Karpas-422 (cell line): ENCODE measurements at regions not wholly inside any gene's neighbourhood (a gene's known extent, or its start where the extent isn't known, plus 50 kb on each side); places are given as distances from the start of the nearest gene placed in this dataset.

Experiments
- DNase-seq: peaks from one replicate; pipeline ENCODE4 v3.0.0-alpha.2; 2015
- H2AFZ ChIP-seq: fragments of 200-600 bp; sonication (generic); 2 replicates; pipeline ENCODE4 v1.6.1; 2014; ENCODE audit warnings: antibody characterized with exemption, low read length, mixed read lengths
- H3K27ac ChIP-seq: fragments of 200-600 bp; sonication (generic); 2 replicates; pipeline ENCODE4 v1.5.1; 2014; ENCODE audit warnings: mild to moderate bottlenecking, low read length, moderate library complexity
- H3K27me3 ChIP-seq: fragments of 200-600 bp; sonication (generic); 2 replicates; pipeline ENCODE4 v1.6.1; 2014; ENCODE audit warnings: low read length, mixed read lengths
- H3K36me3 ChIP-seq: fragments of 200-600 bp; sonication (generic); 2 replicates; pipeline ENCODE4 v1.6.1; 2014; ENCODE audit warnings: low read length, mixed read lengths; ENCODE audit not compliant: insufficient read depth
- H3K4me1 ChIP-seq: fragments of 200-600 bp; sonication (generic); 2 replicates; pipeline ENCODE4 v1.6.1; 2014; ENCODE audit warnings: mild to moderate bottlenecking, low read length, mixed read lengths
- H3K4me2 ChIP-seq: fragments of 200-600 bp; sonication (generic); 2 replicates; pipeline ENCODE4 v1.6.1; 2014; ENCODE audit warnings: low read length, low read depth, mild to moderate bottlenecking; ENCODE audit not compliant: poor library complexity, severe bottlenecking
- H3K4me3 ChIP-seq: fragments of 200-600 bp; sonication (generic); 2 replicates; pipeline ENCODE4 v1.5.1; 2014; ENCODE audit warnings: mild to moderate bottlenecking, antibody characterized with exemption, low read length, mixed read lengths
- H3K79me2 ChIP-seq: fragments of 200-600 bp; sonication (generic); 2 replicates; pipeline ENCODE4 v1.6.1; 2014; ENCODE audit warnings: mild to moderate bottlenecking, low read length, mixed read lengths
- H3K9ac ChIP-seq: fragments of 200-600 bp; sonication (generic); 2 replicates; pipeline ENCODE4 v1.6.0; 2014; ENCODE audit warnings: low read length
- H3K9me2 ChIP-seq: fragments of 200-600 bp; sonication (generic), shearing (Covaris generic); replicated peaks from 2 replicates; pipeline ENCODE4 v1.6.0; 2014; ENCODE audit warnings: mild to moderate bottlenecking, low read length, moderate library complexity; ENCODE audit not compliant: insufficient read depth
- H3K9me3 ChIP-seq: fragments of 300-700, 200-600 bp; sonication (generic); 2 replicates; pipeline ENCODE4 v1.6.1; 2014; ENCODE audit warnings: low read length, mixed read lengths
- H4K20me1 ChIP-seq: fragments of 200-600 bp; sonication (generic); 2 replicates; pipeline ENCODE4 v1.6.1; 2014; ENCODE audit warnings: mild to moderate bottlenecking, antibody characterized with exemption, low read length, low read depth; ENCODE audit not compliant: insufficient read depth

- no peaks in the 10 kb centered on the region for H3K9me3 ChIP-seq
- H3K79me2 ChIP-seq, result no peaks in the 10 kb centered on the region
- no peak overlapping the region for H3K27ac ChIP-seq
- no peak overlapping the region for H3K4me3 ChIP-seq
- no peak overlapping the region for H2AFZ ChIP-seq
- no peak overlapping the region for H3K4me2 ChIP-seq
- H3K4me1 ChIP-seq, result no peaks in the 10 kb centered on the region
- H3K27me3 ChIP-seq, result no peaks in the 10 kb centered on the region
- H3K9ac ChIP-seq, result no peak overlapping the region
- DNase-seq, result no peak
- no peaks in the 10 kb centered on the region for H4K20me1 ChIP-seq
- no peaks in the 10 kb centered on the region for H3K36me3 ChIP-seq
- no peaks in the 10 kb centered on the region for H3K9me2 ChIP-seq
Observed at GRCh38 chr16:17548825-17549224, 78.1 kb upstream of the XYLT1 start.

GRCh38 chr16:17544785-17545184, 74.0 kb upstream of the XYLT1 start:
- Histone ChIP-seq H3K27me3 (no peaks in the 10 kb centered on the region), H3K9ac (no peak overlapping the region), H3K4me1 (no peaks in the 10 kb centered on the region), H3K79me2 (no peaks in the 10 kb centered on the region), H2AFZ (no peak overlapping the region), H3K9me2 (no peaks in the 10 kb centered on the region), H3K27ac (no peak overlapping the region), H3K36me3 (no peaks in the 10 kb centered on the region), H3K4me2 (no peak overlapping the region), H4K20me1 (no peaks in the 10 kb centered on the region), H3K4me3 (no peak overlapping the region), H3K9me3 (no peaks in the 10 kb centered on the region)
- peak; percentile 73 for DNase-seq

- Histone ChIP-seq H3K4me2 (no peak overlapping the region), H3K27me3 (no peaks in the 10 kb centered on the region), H3K9me3 (no peaks in the 10 kb centered on the region), H4K20me1 (no peaks in the 10 kb centered on the region), H2AFZ (no peak overlapping the region), H3K27ac (no peak overlapping the region), H3K9ac (no peak overlapping the region), H3K36me3 (no peaks in the 10 kb centered on the region), H3K4me3 (no peak overlapping the region), H3K9me2 (no peaks in the 10 kb centered on the region), H3K79me2 (no peaks in the 10 kb centered on the region), H3K4me1 (no peaks in the 10 kb centered on the region)
- DNase-seq, result no peak
Observed at GRCh38 chr16:17544304-17544703, 73.5 kb upstream of the XYLT1 start.

- Histone ChIP-seq H3K27ac (no peak overlapping the region), H3K4me3 (no peak overlapping the region), H3K27me3 (no peaks in the 10 kb centered on the region), H4K20me1 (no peaks in the 10 kb centered on the region), H3K9me3 (no peaks in the 10 kb centered on the region), H3K4me1 (no peaks in the 10 kb centered on the region), H3K9me2 (no peaks in the 10 kb centered on the region), H2AFZ (no peak overlapping the region), H3K79me2 (no peaks in the 10 kb centered on the region), H3K4me2 (no peak overlapping the region), H3K9ac (no peak overlapping the region), H3K36me3 (no peaks in the 10 kb centered on the region)
- no peak for DNase-seq
Observed at GRCh38 chr16:17543073-17543472, 72.3 kb upstream of the XYLT1 start.

GRCh38 chr16:17541324-17541723, 70.6 kb upstream of the XYLT1 start:
- no peaks in the 10 kb centered on the region for H3K4me1 ChIP-seq
- no peaks in the 10 kb centered on the region for H3K9me2 ChIP-seq
- no peak overlapping the region for H3K4me2 ChIP-seq
- no peak overlapping the region for H2AFZ ChIP-seq
- DNase-seq, result no peak
- H3K9ac ChIP-seq, result no peak overlapping the region
- no peaks in the 10 kb centered on the region for H3K36me3 ChIP-seq
- no peaks in the 10 kb centered on the region for H3K9me3 ChIP-seq
- H3K27me3 ChIP-seq, result no peaks in the 10 kb centered on the region
- no peaks in the 10 kb centered on the region for H3K79me2 ChIP-seq
- H3K4me3 ChIP-seq, result no peak overlapping the region
- no peaks in the 10 kb centered on the region for H4K20me1 ChIP-seq
- H3K27ac ChIP-seq, result no peak overlapping the region

GRCh38 chr16:17538927-17539326, 68.2 kb upstream of the XYLT1 start:
- no peak overlapping the region for H2AFZ ChIP-seq
- no peaks in the 10 kb centered on the region for H3K79me2 ChIP-seq
- no peak overlapping the region for H3K27ac ChIP-seq
- no peaks in the 10 kb centered on the region for H3K9me2 ChIP-seq
- no peaks in the 10 kb centered on the region for H3K36me3 ChIP-seq
- no peak overlapping the region for H3K4me3 ChIP-seq
- H4K20me1 ChIP-seq, result no peaks in the 10 kb centered on the region
- H3K9ac ChIP-seq, result no peak overlapping the region
- no peaks in the 10 kb centered on the region for H3K4me1 ChIP-seq
- H3K9me3 ChIP-seq, result no peaks in the 10 kb centered on the region
- no peak overlapping the region for H3K4me2 ChIP-seq
- no peaks in the 10 kb centered on the region for H3K27me3 ChIP-seq
- no peak for DNase-seq

GRCh38 chr16:17532338-17532995, 61.7 kb upstream of the XYLT1 start:
- Histone ChIP-seq H3K4me2 (no peak overlapping the region), H3K27ac (no peak overlapping the region), H3K4me3 (no peak overlapping the region), H4K20me1 (no peaks in the 10 kb centered on the region), H3K27me3 (no peaks in the 10 kb centered on the region), H3K36me3 (no peaks in the 10 kb centered on the region), H3K9ac (no peak overlapping the region), H3K9me3 (no peaks in the 10 kb centered on the region), H3K79me2 (no peaks in the 10 kb centered on the region), H3K4me1 (no peaks in the 10 kb centered on the region), H3K9me2 (no peaks in the 10 kb centered on the region), H2AFZ (no peak overlapping the region)
- DNase-seq, result no peak

GRCh38 chr16:17529982-17530760, 59.4 kb upstream of the XYLT1 start:
- Histone ChIP-seq H3K27me3 (no peaks in the 10 kb centered on the region), H3K79me2 (no peaks in the 10 kb centered on the region), H3K9ac (no peak overlapping the region), H3K36me3 (no peaks in the 10 kb centered on the region), H3K9me3 (no peaks in the 10 kb centered on the region), H4K20me1 (no peaks in the 10 kb centered on the region), H3K9me2 (no peaks in the 10 kb centered on the region), H2AFZ (no peak overlapping the region), H3K4me1 (no peaks in the 10 kb centered on the region), H3K4me2 (no peak overlapping the region), H3K27ac (no peak overlapping the region), H3K4me3 (no peak overlapping the region)
- no peak for DNase-seq
